NAMALWA (cell line): ENCODE measurements at regions not wholly inside any gene's neighbourhood (a gene's known extent, or its start where the extent isn't known, plus 50 kb on each side); places are given as distances from the start of the nearest gene placed in this dataset.

ENCODE experiments used
- DNase-seq: peaks from one replicate; pipeline ENCODE4 v3.0.0-alpha.2; 2015; ENCODE audit warnings: low spot score

- DNase-seq = no peak
Observed at GRCh38 chr9:87158765-87159164, 211.5 kb upstream of the GAS1 start.

DNA sequence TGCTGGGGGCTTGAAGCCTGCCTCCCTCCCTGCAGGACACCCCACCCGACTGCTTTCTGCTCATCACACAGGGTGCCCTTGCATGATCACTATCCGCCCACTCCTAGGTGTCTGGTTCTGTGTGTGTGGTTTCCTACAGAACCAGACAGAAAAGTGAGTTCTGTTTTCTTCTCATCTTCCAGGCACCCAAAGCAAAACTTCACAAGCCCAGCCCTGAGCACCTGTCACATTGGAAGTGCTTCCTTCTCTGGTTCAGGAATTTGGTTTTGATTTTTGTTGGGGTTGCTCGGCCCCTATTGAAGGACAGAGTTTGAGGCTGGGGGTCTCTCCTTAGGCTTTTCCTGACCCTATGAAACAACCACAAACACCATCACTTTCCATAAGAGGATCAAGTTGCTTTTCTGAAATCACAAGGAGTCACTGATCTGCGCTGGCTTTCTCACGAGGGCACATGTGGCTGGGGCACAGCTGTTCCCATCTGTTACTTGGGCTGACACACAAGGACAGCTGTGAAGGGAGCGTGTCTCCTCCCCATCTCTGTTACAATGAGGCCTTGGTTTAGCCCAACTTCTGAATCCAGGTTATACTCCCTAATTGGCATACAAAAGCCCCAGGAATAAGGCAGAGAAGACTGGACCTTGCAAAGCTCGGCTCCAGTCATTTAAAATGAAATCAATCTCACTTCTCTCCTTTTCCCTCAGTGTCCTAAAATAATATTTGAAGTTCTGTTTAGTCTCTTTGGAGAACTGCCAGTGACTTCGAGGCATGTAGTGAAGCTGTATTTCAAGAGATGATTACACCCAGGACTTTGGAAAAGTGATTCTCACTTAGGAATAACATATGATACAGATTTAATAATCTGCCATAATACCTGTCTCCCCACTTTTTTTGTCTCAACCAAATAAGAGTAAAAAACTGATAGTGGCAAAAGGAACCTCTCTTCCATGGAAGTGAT, 213.1 kb upstream of the GAS1 start:
- DNase-seq = no peak

DNA sequence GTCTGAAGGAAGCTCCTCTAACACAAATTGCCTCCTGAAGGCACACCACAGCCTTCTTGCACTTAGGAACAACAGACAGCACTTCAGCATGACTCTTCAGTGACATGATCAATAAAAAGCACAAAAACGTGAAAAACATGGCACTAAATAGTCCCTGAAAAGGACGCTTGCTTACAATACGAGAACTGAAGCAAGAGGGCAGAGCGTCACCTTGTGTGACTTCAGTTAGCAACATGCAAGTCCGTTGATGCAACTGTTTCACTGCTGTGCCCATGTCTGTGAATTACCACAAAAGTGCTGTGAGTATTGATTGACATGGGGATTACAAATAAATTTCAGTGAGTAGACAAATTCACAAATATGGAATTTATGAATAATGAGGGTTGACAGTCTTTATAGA, 219.9 kb upstream of the GAS1 start:
- no peak for DNase-seq

DNA sequence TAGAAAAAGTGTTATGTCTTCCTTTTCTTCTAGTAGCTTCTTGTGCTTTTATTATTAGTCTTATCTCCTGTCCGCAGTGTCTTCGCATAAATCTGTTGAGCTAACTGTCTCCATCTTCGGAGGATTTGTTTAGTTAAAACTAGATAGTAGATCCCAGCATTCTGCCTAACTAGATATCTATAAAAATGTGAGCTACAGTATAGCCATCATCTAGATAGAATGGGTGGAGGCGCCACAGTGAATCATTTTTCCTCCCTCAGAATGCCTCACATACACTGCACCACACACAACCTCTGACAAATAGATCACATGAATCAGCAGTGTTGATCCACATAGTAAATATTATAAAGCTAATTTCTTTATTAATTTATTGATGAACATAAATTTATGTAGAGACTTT, 220.3 kb upstream of the GAS1 start:
- no peak for DNase-seq

GRCh38 chr9:87178302-87178701, 231.0 kb upstream of the GAS1 start:
- DNase-seq = no peak

GRCh38 chr9:87179553-87180340, 232.4 kb upstream of the GAS1 start:
- no peak for DNase-seq

GRCh38 chr9:87180361-87180760, 233.1 kb upstream of the GAS1 start:
- DNase-seq = no peak

GRCh38 chr9:87180841-87181240, 233.5 kb upstream of the GAS1 start:
- no peak for DNase-seq

- no peak for DNase-seq
Observed at GRCh38 chr9:87181670-87182069, 234.4 kb upstream of the GAS1 start.

- no peak for DNase-seq
Observed at GRCh38 chr9:87184956-87185642, 237.8 kb upstream of the GAS1 start.

- no peak for DNase-seq
Observed at GRCh38 chr9:87187656-87188055, 240.3 kb upstream of the GAS1 start.

- DNase-seq = no peak
Observed at GRCh38 chr9:87189006-87189405, 241.7 kb upstream of the GAS1 start.

DNA sequence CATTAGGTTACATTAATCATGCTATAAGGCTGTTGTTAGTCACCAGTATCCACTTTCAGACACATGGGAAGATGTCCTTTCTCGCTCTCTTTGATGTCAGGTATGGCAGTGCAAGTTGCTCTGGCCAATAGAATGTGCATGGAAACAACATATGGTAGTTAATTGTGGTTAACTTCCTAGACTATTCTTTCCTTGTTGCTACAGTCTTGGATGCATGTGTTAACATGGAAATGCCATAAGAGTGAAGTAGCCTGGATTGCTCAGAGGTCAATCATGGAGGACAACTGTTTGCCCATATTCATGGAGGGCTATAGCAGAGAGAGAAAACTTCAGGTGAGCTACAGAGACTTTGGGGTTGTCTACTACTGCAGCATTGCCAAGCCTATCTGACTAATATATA, 245.8 kb upstream of the GAS1 start:
- DNase-seq = no peak

DNA sequence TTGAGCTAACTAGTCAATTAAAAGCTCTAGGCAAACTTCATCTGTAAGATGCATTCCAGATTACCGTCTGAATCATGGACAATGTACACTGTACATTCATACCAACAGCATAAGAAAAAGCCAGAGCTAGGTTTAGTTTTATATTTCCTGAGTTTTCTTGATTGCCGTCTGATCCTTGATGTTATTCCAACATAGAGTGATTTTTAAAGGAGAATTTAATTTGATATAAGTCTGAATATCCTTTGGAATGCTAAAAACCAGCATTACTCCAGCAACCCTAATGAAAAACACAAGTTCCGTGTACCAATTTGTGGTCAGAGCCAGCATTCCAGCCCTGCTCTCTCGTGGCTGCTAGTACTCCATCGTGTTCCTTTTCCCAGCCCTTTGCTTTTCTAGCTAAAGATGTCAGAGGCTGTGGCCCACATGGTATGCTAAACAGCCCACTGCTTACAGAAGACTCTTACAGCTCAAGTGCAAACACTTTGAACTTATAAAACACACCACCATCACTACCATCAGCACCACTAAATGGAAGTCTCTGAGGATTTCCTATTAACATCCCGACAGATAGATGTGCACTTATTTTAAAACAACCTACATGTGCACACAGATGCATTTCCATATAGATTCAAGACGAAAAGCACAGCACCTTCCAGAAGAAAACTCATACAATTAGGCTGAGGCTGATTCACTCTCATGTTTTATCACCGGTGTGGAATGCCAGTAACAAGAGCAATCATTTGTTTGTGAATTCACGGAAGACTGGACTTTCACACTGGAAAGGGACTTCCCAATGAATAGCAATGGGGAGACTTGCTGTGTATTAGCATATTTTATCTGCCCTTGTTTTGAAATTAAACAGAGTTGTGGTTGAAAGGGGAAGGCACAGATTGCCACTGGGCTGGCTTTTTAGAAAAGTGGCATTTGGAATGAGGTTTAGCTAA, 246.9 kb upstream of the GAS1 start:
- no peak for DNase-seq

DNA sequence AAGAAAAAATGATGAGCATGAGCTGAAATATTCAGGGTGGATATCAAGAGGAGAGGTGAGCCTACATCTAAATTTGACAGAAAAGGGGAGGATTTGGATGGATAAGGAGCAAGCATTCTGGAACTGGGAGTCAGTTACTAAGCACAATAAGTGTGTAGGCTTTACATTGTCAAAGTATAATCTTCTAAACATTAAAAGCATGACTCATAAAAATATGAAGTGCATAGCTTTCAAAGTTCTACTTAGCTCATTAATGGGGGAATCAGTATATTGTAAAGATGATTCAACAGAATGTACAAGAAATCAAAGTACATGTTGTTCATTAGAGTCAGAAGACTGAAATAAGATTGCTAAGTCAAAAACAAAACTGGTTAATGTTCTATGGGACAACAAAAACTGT, 248.0 kb upstream of the GAS1 start:
- DNase-seq = no peak

DNA sequence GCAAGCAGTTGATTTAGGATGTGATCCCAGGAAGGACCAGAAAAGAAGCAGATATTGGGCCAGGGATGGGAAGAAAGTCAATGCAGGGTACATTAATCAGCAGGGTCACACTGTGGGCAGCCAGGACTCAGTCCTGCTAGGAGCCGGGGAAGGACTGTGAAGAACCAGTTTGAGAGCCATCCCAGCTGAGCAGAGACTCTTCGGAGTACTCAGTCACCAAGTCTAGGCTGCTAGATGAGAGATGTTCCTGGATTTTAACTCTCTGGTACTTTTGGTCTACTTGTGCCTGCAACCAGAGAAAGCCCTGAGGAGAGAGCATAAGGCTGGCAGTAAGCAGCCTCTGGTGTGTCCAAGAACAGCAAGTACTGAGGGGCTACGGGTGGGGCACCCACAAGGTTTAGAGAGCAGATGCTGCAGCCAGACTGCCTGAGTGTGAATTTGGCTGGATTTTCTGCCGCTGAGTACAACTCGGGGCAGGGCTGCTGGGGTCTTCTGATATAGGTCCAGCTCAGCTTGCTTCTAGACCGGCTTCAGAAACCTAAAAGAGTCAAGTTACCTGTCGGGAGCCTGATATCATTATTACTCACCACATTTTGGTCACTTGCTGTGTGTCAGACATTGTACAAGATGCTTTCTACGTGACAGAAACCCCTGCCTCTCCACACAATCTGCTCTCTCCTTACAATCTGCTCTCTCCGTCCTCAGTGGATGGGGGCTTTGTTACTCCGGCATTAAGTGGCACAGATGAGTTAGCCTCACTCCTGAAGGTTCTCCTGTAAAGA, 250.2 kb upstream of the GAS1 start:
- DNase-seq = no peak

DNA sequence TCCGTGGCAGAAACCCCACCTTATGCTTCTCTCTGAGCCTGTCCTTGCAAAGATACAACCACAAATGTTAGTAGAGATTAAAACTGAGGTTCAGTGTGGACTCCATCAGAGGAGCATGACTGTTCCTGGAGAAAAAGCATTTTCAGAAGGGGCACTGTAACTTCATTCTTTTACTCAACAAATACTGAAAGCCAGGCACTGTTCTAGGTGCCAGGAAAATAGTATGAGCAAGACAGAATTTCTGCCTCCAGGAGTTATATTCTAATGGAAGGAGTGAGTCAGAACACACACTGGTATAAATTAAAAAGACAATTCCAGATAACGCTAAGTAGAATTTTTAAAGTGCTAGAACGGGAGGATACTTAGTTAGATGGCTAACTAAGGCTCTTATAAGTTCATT, 251.4 kb upstream of the GAS1 start:
- DNase-seq = no peak

GRCh38 chr9:87199278-87199677, 252.0 kb upstream of the GAS1 start:
- no peak for DNase-seq

DNA sequence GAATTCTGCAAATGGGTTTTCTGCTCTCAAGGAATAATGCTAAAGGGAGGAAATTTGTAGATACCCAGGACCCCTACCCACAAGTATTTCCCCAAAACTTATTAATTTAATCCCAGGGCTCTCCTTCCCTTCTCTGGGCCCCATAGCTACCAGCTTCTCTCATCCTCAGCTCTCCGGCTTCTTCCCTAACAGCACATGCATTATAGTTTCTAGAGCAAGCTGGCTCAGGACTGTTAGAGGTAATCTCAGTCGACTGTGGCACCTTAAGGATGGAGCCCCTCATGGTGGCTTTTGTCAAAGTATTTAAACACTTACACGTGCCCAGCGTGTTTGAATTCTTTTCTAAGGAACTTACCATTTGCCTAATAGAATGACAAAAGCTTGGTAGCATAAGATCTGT, 252.5 kb upstream of the GAS1 start:
- DNase-seq = no peak

DNA sequence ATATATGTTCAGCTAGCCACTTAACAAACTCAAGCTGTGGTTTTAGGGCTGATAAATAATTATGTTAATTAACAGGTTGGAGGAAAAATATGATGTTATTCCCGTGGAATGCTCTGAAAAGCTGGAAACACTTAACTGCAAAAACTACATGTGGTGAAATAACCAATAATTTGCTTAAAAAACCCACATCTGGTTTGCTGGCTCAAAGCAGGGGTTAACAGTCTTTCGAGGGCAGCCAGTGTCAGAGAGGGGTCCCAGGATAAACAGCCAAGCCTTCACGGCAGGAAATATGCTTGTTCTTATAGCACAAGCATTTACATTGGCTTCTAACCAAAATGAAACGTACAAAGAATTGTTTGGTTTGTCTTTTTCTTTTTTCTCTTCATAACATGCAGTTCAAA, 254.0 kb upstream of the GAS1 start:
- no peak for DNase-seq
